OCI-LY3 (cell line): ENCODE measurements at regions not wholly inside any gene's neighbourhood (a gene's known extent, or its start where the extent isn't known, plus 50 kb on each side); places are given as distances from the start of the nearest gene placed in this dataset.

ENCODE experiments used
- H2AFZ ChIP-seq: fragments of 200-600, 300-600 bp; shearing (Covaris generic); 2 replicates; pipeline ENCODE4 v1.6.0; 2014; ENCODE audit warnings: antibody characterized with exemption, low read depth, low read length
- H3K27ac ChIP-seq: fragments of 200-600, 300-600 bp; sonication (generic); 2 replicates; pipeline ENCODE4 v1.5.1; 2014; ENCODE audit warnings: mild to moderate bottlenecking, low read length, moderate library complexity, mixed read lengths
- H3K27me3 ChIP-seq: fragments of 200-600, 300-600 bp; sonication (generic); 2 replicates; pipeline ENCODE4 v1.6.1; 2014; ENCODE audit warnings: low read depth, low read length, mixed read lengths
- H3K36me3 ChIP-seq: fragments of 200-600, 300-600 bp; sonication (generic); replicated peaks from 2 replicates; pipeline ENCODE3; 2014; ENCODE audit warnings: low read depth, low read length, mixed read lengths
- H3K4me1 ChIP-seq: fragments of 300-600, 200-600 bp; sonication (generic); 2 replicates; pipeline ENCODE4 v1.6.1; 2014; ENCODE audit warnings: low read length, mixed read lengths
- H3K4me2 ChIP-seq: fragments of 200-600, 300-600 bp; sonication (generic); 2 replicates; pipeline ENCODE4 v1.6.1; 2014; ENCODE audit warnings: low read length, mixed read lengths
- H3K4me3 ChIP-seq: fragments of 300-600, 200-600 bp; sonication (generic); 2 replicates; pipeline ENCODE4 v1.5.1; 2014; ENCODE audit warnings: antibody characterized with exemption, mild to moderate bottlenecking, low read length, moderate library complexity
- H3K79me2 ChIP-seq: fragments of 300-600, 200-600 bp; shearing (Covaris generic); 2 replicates; pipeline ENCODE4 v1.6.1; 2014; ENCODE audit warnings: mild to moderate bottlenecking, low read length, mixed read lengths
- H3K9ac ChIP-seq: fragments of 300-600, 200-600 bp; shearing (Covaris generic); 2 replicates; pipeline ENCODE4 v1.6.0; 2014; ENCODE audit warnings: mild to moderate bottlenecking, low read length, moderate library complexity
- H3K9me3 ChIP-seq: fragments of 200-600, 300-600 bp; shearing (Covaris generic); 2 replicates; pipeline ENCODE4 v1.6.1; 2014; ENCODE audit warnings: low read length, mixed read lengths; ENCODE audit not compliant: insufficient read depth
- H4K20me1 ChIP-seq: fragments of 200-600, 300-600 bp; sonication (generic); 2 replicates; pipeline ENCODE4 v1.6.1; 2016; ENCODE audit warnings: low read length, mixed read lengths; ENCODE audit not compliant: insufficient read depth
- EZH2phosphoT487 ChIP-seq: fragments of 200-600 bp; shearing (Covaris generic); IDR thresholded peaks from 2 replicates; pipeline ENCODE4 v1.6.1; 2018; ENCODE audit warnings: antibody characterized with exemption, mixed run types, low read depth
- TF ChIP-seq, protein P1 (sequence below): fragments of 200-600, 300-600 bp; sonication (generic); IDR thresholded peaks from 2 replicates; pipeline ENCODE4 v1.5.1; 2014; ENCODE audit warnings: antibody characterized with exemption, low read length, low read depth

DNA sequence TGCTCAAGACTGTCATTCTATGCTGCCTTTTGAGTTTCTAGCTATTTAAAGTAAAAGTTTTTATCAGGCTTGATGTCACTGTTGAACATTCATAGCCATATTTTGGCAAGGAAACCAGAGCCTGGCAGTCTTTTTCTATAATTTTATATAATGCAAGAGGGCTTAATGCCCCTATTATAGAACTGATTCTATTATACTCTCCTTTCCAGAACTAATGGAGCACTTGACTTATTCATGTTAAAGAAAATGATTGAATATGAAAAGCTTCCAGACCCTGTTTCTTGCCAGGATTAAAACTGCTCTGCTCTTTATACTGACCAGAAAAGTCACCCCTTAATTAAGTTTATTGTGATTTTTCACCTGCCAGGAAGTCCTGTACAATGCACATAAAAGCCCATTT lies 337.6 kb upstream of the CHRM2 start:
- Histone ChIP-seq H3K4me3 (no peak overlapping the region), H3K27ac (no peak overlapping the region), H3K9ac (no peak overlapping the region), H3K27me3 (no peaks in the 10 kb centered on the region), H2AFZ (no peak overlapping the region), H3K4me2 (no peak overlapping the region), H3K4me1 (no peaks in the 10 kb centered on the region), H3K9me3 (no peaks in the 10 kb centered on the region), H3K79me2 (no peaks in the 10 kb centered on the region), H4K20me1 (no peaks in the 10 kb centered on the region), H3K36me3 (no peaks in the 10 kb centered on the region)
- TF ChIP-seq, protein P1, sequence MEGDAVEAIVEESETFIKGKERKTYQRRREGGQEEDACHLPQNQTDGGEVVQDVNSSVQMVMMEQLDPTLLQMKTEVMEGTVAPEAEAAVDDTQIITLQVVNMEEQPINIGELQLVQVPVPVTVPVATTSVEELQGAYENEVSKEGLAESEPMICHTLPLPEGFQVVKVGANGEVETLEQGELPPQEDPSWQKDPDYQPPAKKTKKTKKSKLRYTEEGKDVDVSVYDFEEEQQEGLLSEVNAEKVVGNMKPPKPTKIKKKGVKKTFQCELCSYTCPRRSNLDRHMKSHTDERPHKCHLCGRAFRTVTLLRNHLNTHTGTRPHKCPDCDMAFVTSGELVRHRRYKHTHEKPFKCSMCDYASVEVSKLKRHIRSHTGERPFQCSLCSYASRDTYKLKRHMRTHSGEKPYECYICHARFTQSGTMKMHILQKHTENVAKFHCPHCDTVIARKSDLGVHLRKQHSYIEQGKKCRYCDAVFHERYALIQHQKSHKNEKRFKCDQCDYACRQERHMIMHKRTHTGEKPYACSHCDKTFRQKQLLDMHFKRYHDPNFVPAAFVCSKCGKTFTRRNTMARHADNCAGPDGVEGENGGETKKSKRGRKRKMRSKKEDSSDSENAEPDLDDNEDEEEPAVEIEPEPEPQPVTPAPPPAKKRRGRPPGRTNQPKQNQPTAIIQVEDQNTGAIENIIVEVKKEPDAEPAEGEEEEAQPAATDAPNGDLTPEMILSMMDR: no peak
- TF ChIP-seq EZH2phosphoT487: no peak

DNA sequence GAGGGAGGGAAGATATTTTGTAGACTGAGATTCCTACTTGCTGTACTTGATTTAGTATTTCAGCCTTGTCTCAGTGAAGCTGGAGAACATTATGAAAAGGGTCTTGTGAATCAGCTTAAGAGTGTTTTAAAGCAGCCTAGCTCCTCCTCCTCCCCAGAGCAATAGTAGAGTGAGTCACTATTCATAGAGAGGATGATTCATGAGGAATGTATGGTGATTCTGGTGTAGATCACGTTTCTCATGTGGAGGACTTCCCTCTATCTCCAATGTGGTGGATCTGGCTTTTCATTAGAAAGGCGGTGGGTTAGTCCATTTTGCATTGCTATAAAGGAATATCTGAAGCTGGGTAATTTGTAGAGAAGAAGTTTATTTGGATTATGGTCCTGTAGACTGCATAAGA lies 340.1 kb upstream of the CHRM2 start:
- Histone ChIP-seq H3K36me3 (no peaks in the 10 kb centered on the region), H3K79me2 (no peaks in the 10 kb centered on the region), H3K4me1 (no peaks in the 10 kb centered on the region), H3K27ac (no peak overlapping the region), H2AFZ (no peak overlapping the region), H3K9ac (no peak overlapping the region), H4K20me1 (no peaks in the 10 kb centered on the region), H3K27me3 (no peaks in the 10 kb centered on the region), H3K4me3 (no peak overlapping the region), H3K9me3 (no peaks in the 10 kb centered on the region), H3K4me2 (no peak overlapping the region)
- no peak for TF ChIP-seq EZH2phosphoT487
- TF ChIP-seq, protein P1: no peak

DNA sequence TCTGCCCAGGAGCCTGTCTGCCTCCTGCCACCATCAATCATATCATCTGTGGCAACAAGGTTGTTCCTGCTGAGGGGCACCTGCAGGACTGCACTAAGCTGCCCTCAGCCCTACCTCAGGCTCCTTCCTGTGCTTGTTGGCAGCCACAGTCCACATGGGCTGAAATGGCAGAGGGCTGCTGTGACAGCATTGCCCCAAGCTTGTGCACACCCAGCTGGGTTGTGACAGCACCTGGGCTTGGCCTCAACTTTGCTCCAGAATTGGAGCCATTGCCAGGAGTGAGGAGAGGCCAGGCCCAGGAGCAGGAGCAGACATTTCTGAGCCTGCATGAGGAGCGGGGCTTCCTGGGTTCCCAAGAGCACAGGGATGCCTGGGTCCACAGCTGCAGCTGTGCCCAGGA lies 340.9 kb upstream of the CHRM2 start:
- Histone ChIP-seq H3K9me3 (no peaks in the 10 kb centered on the region), H3K9ac (no peak overlapping the region), H3K4me2 (no peak overlapping the region), H3K27ac (no peak overlapping the region), H3K79me2 (no peaks in the 10 kb centered on the region), H2AFZ (no peak overlapping the region), H4K20me1 (no peaks in the 10 kb centered on the region), H3K4me3 (no peak overlapping the region), H3K36me3 (no peaks in the 10 kb centered on the region), H3K4me1 (no peaks in the 10 kb centered on the region), H3K27me3 (no peaks in the 10 kb centered on the region)
- TF ChIP-seq, protein P1: no peak
- no peak for TF ChIP-seq EZH2phosphoT487

DNA sequence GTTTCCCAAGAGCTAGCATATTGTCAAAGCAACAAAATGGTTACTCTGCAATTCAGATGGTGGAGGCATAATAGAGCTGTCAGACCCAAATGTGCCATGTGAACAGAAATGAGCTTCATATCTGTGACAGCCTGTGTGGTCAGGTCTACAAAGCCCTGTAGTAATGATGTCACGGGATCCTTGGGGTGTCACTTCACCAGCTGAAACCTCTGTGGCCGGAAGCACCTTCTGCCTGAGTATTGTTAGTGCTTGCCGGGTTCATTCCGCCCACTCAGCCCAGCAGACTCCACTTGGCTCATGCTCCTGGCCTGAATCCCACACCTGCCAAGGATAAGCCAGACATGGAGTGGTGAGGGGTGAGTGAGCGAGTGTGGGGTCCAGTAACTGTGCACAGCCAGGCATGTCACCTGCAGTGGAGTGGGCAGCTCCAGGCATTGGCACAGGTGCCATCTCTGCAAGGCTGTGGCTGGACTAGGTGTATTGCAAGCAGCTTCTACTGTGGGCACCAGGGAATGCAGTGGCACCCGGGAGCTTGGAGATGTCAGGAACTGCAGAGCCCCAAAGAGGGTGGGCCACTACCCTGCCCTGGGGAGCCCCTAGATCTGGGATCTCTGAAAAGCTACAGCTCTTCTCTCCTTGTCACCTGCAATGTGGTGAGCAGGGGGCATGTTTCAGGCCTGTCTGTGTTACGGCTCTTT lies 341.9 kb upstream of the CHRM2 start:
- H3K4me2 ChIP-seq: no peak overlapping the region

More for the DNA sequence above, 341.9 kb upstream of the CHRM2 start:
- Histone ChIP-seq H3K4me3 (no peak overlapping the region), H3K4me1 (no peaks in the 10 kb centered on the region), H3K9ac (no peak overlapping the region), H3K27ac (no peak overlapping the region), H3K27me3 (no peaks in the 10 kb centered on the region), H3K79me2 (no peaks in the 10 kb centered on the region), H3K36me3 (no peaks in the 10 kb centered on the region), H4K20me1 (no peaks in the 10 kb centered on the region), H3K9me3 (no peaks in the 10 kb centered on the region), H2AFZ (no peak overlapping the region)
- no peak for TF ChIP-seq EZH2phosphoT487
- TF ChIP-seq, protein P1: no peak
